ENCODE measurements at regions not wholly inside any gene's neighbourhood (a gene's known extent, or its start where the extent isn't known, plus 50 kb on each side); places are given as distances from the start of the nearest gene placed in this dataset.

GRCh38 chr5:133729800-133730199, 117.5 kb upstream of the FSTL4 start:
- no peak for DNase-seq (ENCODE audit: low spot score)
- in situ Hi-C loops (cut with MboI; ENCODE audit: low pct_unique_long_range_greater_than_20kb, low sequenced_read_pairs, unreplicated experiment), result no loop called here
- TF ChIP-seq CTCF (IDR thresholded peaks at IDR 0.05; ENCODE audit: extremely low read depth, insufficient read depth, missing control alignments), result no peak

- in situ Hi-C loops (cut with MboI; ENCODE audit: low pct_unique_long_range_greater_than_20kb, low sequenced_read_pairs, unreplicated experiment), result no loop called here
- no peak for DNase-seq (ENCODE audit: low spot score)
- no peak for TF ChIP-seq CTCF (IDR thresholded peaks at IDR 0.05; ENCODE audit: extremely low read depth, insufficient read depth, missing control alignments)
These were observed 116.1 kb upstream of the FSTL4 start for GRCh38 chr5:133728475-133728874.

- in situ Hi-C loops (cut with MboI; ENCODE audit: low pct_unique_long_range_greater_than_20kb, low sequenced_read_pairs, unreplicated experiment), result no loop called here
- no peak for DNase-seq (ENCODE audit: low spot score)
- TF ChIP-seq CTCF (IDR thresholded peaks at IDR 0.05; ENCODE audit: extremely low read depth, insufficient read depth, missing control alignments), result no peak
These were observed 115.3 kb upstream of the FSTL4 start for GRCh38 chr5:133727636-133728035.

GRCh38 chr5:133723651-133724366, 111.5 kb upstream of the FSTL4 start:
- no peak for DNase-seq (ENCODE audit: low spot score)
- in situ Hi-C loops (cut with MboI; ENCODE audit: low pct_unique_long_range_greater_than_20kb, low sequenced_read_pairs, unreplicated experiment), result no loop called here
- no peak for TF ChIP-seq CTCF (IDR thresholded peaks at IDR 0.05; ENCODE audit: extremely low read depth, insufficient read depth, missing control alignments)

GRCh38 chr5:133723126-133723525, 110.8 kb upstream of the FSTL4 start:
- no peak for DNase-seq (ENCODE audit: low spot score)
- TF ChIP-seq CTCF (IDR thresholded peaks at IDR 0.05; ENCODE audit: extremely low read depth, insufficient read depth, missing control alignments), result no peak
- in situ Hi-C loops (cut with MboI; ENCODE audit: low pct_unique_long_range_greater_than_20kb, low sequenced_read_pairs, unreplicated experiment), result no loop called here

- TF ChIP-seq CTCF (IDR thresholded peaks at IDR 0.05; ENCODE audit: extremely low read depth, insufficient read depth, missing control alignments), result no peak
- no peak for DNase-seq (ENCODE audit: low spot score)
- in situ Hi-C loops (cut with MboI; ENCODE audit: low pct_unique_long_range_greater_than_20kb, low sequenced_read_pairs, unreplicated experiment), result no loop called here
These were observed 109.0 kb upstream of the FSTL4 start for GRCh38 chr5:133721365-133721764.

Measured in GM13977 (cell line).